H9 (cell line): ENCODE measurements at regions not wholly inside any gene's neighbourhood (a gene's known extent, or its start where the extent isn't known, plus 50 kb on each side); places are given as distances from the start of the nearest gene placed in this dataset.
"Not testable (repeated sequence)": the region's sequence is repeated elsewhere in the genome, so short reads cannot be mapped to it uniquely, and the experiment has no call there.

Source experiments
- DNase-seq: peaks from one replicate; pipeline ENCODE4 v3.0.0-alpha.2; 2017
- H2AFZ ChIP-seq: one replicate; pipeline ENCODE4 v1.6.1; 2013; ENCODE audit warnings: mild to moderate bottlenecking, low read length, control low read depth, moderate library complexity
- H2AK5ac ChIP-seq: 2 replicates; pipeline ENCODE4 v1.6.1; 2013; ENCODE audit warnings: low read length, control low read depth, mixed read lengths; ENCODE audit not compliant: insufficient read length
- H2BK120ac ChIP-seq: one replicate; pipeline ENCODE4 v1.6.1; 2013; ENCODE audit warnings: low read depth, mild to moderate bottlenecking, low read length, control low read depth, inconsistent platforms; ENCODE audit not compliant: poor library complexity, severe bottlenecking
- H2BK12ac ChIP-seq: 2 replicates; pipeline ENCODE4 v1.6.1; 2013; ENCODE audit warnings: low read length, control low read depth, mixed read lengths, low read depth; ENCODE audit not compliant: insufficient read length
- H2BK15ac ChIP-seq: 2 replicates; pipeline ENCODE4 v1.6.1; 2013; ENCODE audit warnings: low read depth, low read length, control low read depth
- H2BK20ac ChIP-seq: one replicate; pipeline ENCODE4 v1.6.1; 2013; ENCODE audit warnings: low read depth, mild to moderate bottlenecking, low read length, control low read depth, inconsistent platforms; ENCODE audit not compliant: poor library complexity, severe bottlenecking
- H2BK5ac ChIP-seq: 2 replicates; pipeline ENCODE4 v1.6.1; 2013; ENCODE audit warnings: low read length, control low read depth, mixed read lengths; ENCODE audit not compliant: insufficient read length
- H3K14ac ChIP-seq: 2 replicates; pipeline ENCODE4 v1.6.1; 2013; ENCODE audit warnings: low read length, control low read depth; ENCODE audit not compliant: insufficient read depth
- H3K18ac ChIP-seq: 2 replicates; pipeline ENCODE4 v1.6.1; 2013; ENCODE audit warnings: low read depth, mild to moderate bottlenecking, mixed read lengths, low read length, control low read depth; ENCODE audit not compliant: insufficient read length
- H3K23ac ChIP-seq: 2 replicates; pipeline ENCODE4 v1.6.1; 2013; ENCODE audit warnings: low read length, control low read depth, mixed read lengths, low read depth; ENCODE audit not compliant: insufficient read length
- H3K23me2 ChIP-seq: 2 replicates; pipeline ENCODE4 v1.6.1; 2013; ENCODE audit warnings: low read depth, mild to moderate bottlenecking, mixed read lengths, low read length, control low read depth; ENCODE audit not compliant: insufficient read length, poor library complexity, severe bottlenecking
- H3K27ac ChIP-seq: 2 replicates; pipeline ENCODE4 v1.5.1; 2013; ENCODE audit warnings: low read length, control low read depth, mixed read lengths, low read depth; ENCODE audit not compliant: insufficient read length
- H3K27me3 ChIP-seq: 2 replicates; pipeline ENCODE4 v1.6.1; 2013; ENCODE audit warnings: low read length, control low read depth, inconsistent platforms; ENCODE audit not compliant: insufficient read depth
- H3K4ac ChIP-seq: 2 replicates; pipeline ENCODE4 v1.6.1; 2013; ENCODE audit warnings: low read depth, mild to moderate bottlenecking, control low read depth, inconsistent platforms, low read length, moderate library complexity
- H3K4me1 ChIP-seq: 2 replicates; pipeline ENCODE4 v1.6.1; 2013; ENCODE audit warnings: low read length, control low read depth, inconsistent platforms; ENCODE audit not compliant: insufficient read depth
- H3K4me2 ChIP-seq: 2 replicates; pipeline ENCODE4 v1.6.1; 2013; ENCODE audit warnings: low read length, control low read depth, mixed read lengths; ENCODE audit not compliant: insufficient read length, insufficient read depth
- H3K56ac ChIP-seq: 2 replicates; pipeline ENCODE4 v1.6.1; 2013; ENCODE audit warnings: low read depth, mild to moderate bottlenecking, mixed read lengths, low read length, control low read depth; ENCODE audit not compliant: insufficient read length
- H3K79me1 ChIP-seq: 2 replicates; pipeline ENCODE4 v1.6.1; 2013; ENCODE audit warnings: low read depth, mild to moderate bottlenecking, moderate library complexity, low read length, control low read depth, inconsistent platforms; ENCODE audit not compliant: insufficient read depth, poor library complexity, severe bottlenecking
- H3K79me2 ChIP-seq: 2 replicates; pipeline ENCODE4 v1.6.1; 2013; ENCODE audit warnings: low read length, control low read depth, inconsistent platforms; ENCODE audit not compliant: insufficient read depth
- H3K9ac ChIP-seq: 2 replicates; pipeline ENCODE4 v1.6.1; 2013; ENCODE audit warnings: low read length, control low read depth, mixed read lengths; ENCODE audit not compliant: insufficient read length; ENCODE audit errors: extremely low read depth
- H3K9me3 ChIP-seq: one replicate; pipeline ENCODE4 v1.6.1; 2013; ENCODE audit warnings: low read depth, low read length, inconsistent platforms; ENCODE audit not compliant: control insufficient read depth
- H3T11ph ChIP-seq: one replicate; pipeline ENCODE4 v1.6.1; 2013; ENCODE audit warnings: mild to moderate bottlenecking, low read length, control low read depth, inconsistent platforms
- H4K20me1 ChIP-seq: one replicate; pipeline ENCODE4 v1.6.1; 2013; ENCODE audit not compliant: control insufficient read depth, insufficient read length, insufficient read depth
- H4K5ac ChIP-seq: 2 replicates; pipeline ENCODE4 v1.6.1; 2013; ENCODE audit warnings: low read depth, mild to moderate bottlenecking, mixed read lengths, low read length, control low read depth; ENCODE audit not compliant: insufficient read length
- H4K8ac ChIP-seq: replicated peaks from 2 replicates; pipeline ENCODE4 v1.6.1; 2013; ENCODE audit warnings: low read length, control low read depth, mixed read lengths, low read depth; ENCODE audit not compliant: insufficient read length
- H4K91ac ChIP-seq: 2 replicates; pipeline ENCODE4 v1.6.1; 2013; ENCODE audit warnings: low read depth, mild to moderate bottlenecking, moderate library complexity, mixed read lengths, low read length, control low read depth; ENCODE audit not compliant: insufficient read length
- H3K27ac Mint-ChIP-seq, 3 experiments: 2 replicates in 2 of 3; 3 replicates in 1 of 3; pipeline ENCODE4 v1.8.0; 2020 to 2021; ENCODE audit warnings: mixed read lengths in 3 of 3, mild to moderate bottlenecking in 1 of 3, moderate library complexity in 1 of 3
- H3K27me3 Mint-ChIP-seq: 2 replicates; pipeline ENCODE4 v1.8.0; 2021; ENCODE audit warnings: low read depth, mild to moderate bottlenecking, moderate library complexity, mixed read lengths
- H3K36me3 Mint-ChIP-seq, 3 experiments: 2 replicates in 2 of 3; 3 replicates in 1 of 3; pipeline ENCODE4 v1.8.0; 2020 to 2021; ENCODE audit warnings: low read depth in 3 of 3, mixed read lengths in 3 of 3; ENCODE audit not compliant: insufficient read depth in 1 of 3
- H3K4me1 Mint-ChIP-seq, 2 experiments: 2 replicates each; pipeline ENCODE4 v1.8.0; 2020; ENCODE audit warnings: mixed read lengths in 2 of 2
- H3K4me3 Mint-ChIP-seq, 2 experiments: 2 replicates in 1 of 2; 3 replicates in 1 of 2; pipeline ENCODE4 v1.8.0; 2020 to 2021; ENCODE audit warnings: mild to moderate bottlenecking in 2 of 2, mixed read lengths in 2 of 2, moderate library complexity in 1 of 2
- H3K9me3 Mint-ChIP-seq, 2 experiments: 2 replicates in 1 of 2; 3 replicates in 1 of 2; pipeline ENCODE4 v1.8.0; 2020; ENCODE audit warnings: mild to moderate bottlenecking in 2 of 2, mixed read lengths in 2 of 2, moderate library complexity in 1 of 2
- CTCF ChIP-seq: fragments of 200-600 bp; sonication (generic); conservative IDR thresholded peaks from 3 replicates; pipeline ENCODE4 v1.8.0; 2021; ENCODE audit warnings: antibody characterized with exemption, mild to moderate bottlenecking
- WGBS: extraction: QIAGEN DNeasy Blood & Tissue Kit; methylation state at CpG from one replicate; pipeline ENCODE4 v1.1.7; 2013; ENCODE audit warnings: missing lambda C conversion rate, low lambda C conversion rate, mixed read lengths; ENCODE audit not compliant: insufficient read length; ENCODE audit errors: extremely low coverage; 5-methylcytosine and 5-hydroxymethylcytosine counted together

- Histone ChIP-seq H3K27ac (no peak overlapping the region), H3K27me3 (no peaks in the 10 kb centered on the region), H3K18ac (no peak overlapping the region), H3K23ac (no peak overlapping the region), H3K4me1 (peaks cover 4% of the 10 kb centered on the region; the same call in 1 of the 2 replicates), H3K4me2 (no peak overlapping the region), H3K79me1 (no peaks in the 10 kb centered on the region), H4K91ac (no peak overlapping the region), H2AK5ac (no peak overlapping the region), H3K4ac (no peak overlapping the region), H3K9ac (no peak overlapping the region), H3K9me3 (no peaks in the 10 kb centered on the region), H3K56ac (no peak overlapping the region), H4K5ac (no peak overlapping the region), H3K23me2 (no peaks in the 10 kb centered on the region), H3K79me2 (no peaks in the 10 kb centered on the region), H3T11ph (no peak overlapping the region), H4K8ac (no peak overlapping the region), H2BK20ac (no peak overlapping the region), H2BK120ac (no peak overlapping the region), H2BK15ac (no peak overlapping the region), H2BK5ac (no peak overlapping the region), H2BK12ac (no peak overlapping the region), H4K20me1 (no peaks in the 10 kb centered on the region), H2AFZ (no peak overlapping the region), H3K14ac (no peak overlapping the region)
- H3K4me1 Mint-ChIP-seq = peaks cover 17 to 39% of the 10 kb centered on the region in 2 experiments
- H3K4me3 Mint-ChIP-seq = no peak overlapping the region
- DNase-seq = no peak
- no peak overlapping the region for H3K27ac Mint-ChIP-seq
- no peak for TF ChIP-seq CTCF
- peaks cover 0 to 3% (median 2%) of the 10 kb centered on the region in 3 experiments; a peak in 2 of 7 replicates for H3K36me3 Mint-ChIP-seq
- H3K27me3 Mint-ChIP-seq = no peaks in the 10 kb centered on the region
- H3K9me3 Mint-ChIP-seq = peaks cover 0 to 2% of the 10 kb centered on the region in 2 experiments; a peak in 1 of 5 replicates
- WGBS = no CpG with 5 or more reads among the region's 4 CpGs
These were observed 871.3 kb downstream of the RAB28 start for GRCh38 chr4:12612876-12613275.

GRCh38 chr4:12609212-12609875, 874.8 kb downstream of the RAB28 start:
- H3K4me1 ChIP-seq, H3K9me3 ChIP-seq, H4K91ac ChIP-seq, H2AFZ ChIP-seq, H3K79me1 ChIP-seq, DNase-seq, H3T11ph ChIP-seq, H2BK12ac ChIP-seq, H3K14ac ChIP-seq, H3K27ac ChIP-seq, H3K79me2 ChIP-seq, H3K36me3 Mint-ChIP-seq, H3K27me3 ChIP-seq, H4K8ac ChIP-seq, H2AK5ac ChIP-seq, H2BK20ac ChIP-seq, H3K18ac ChIP-seq, H4K5ac ChIP-seq, H2BK15ac ChIP-seq, H3K4ac ChIP-seq, H2BK5ac ChIP-seq, H2BK120ac ChIP-seq, H3K4me3 Mint-ChIP-seq, H3K23me2 ChIP-seq, H3K27ac Mint-ChIP-seq, H3K9me3 Mint-ChIP-seq, H3K56ac ChIP-seq, H3K27me3 Mint-ChIP-seq, H3K23ac ChIP-seq, H3K4me2 ChIP-seq, H4K20me1 ChIP-seq, H3K9ac ChIP-seq: not testable (repeated sequence)
- WGBS = no CpG with 5 or more reads among the region's 33 CpGs
- peaks cover 24 to 48% of the 10 kb centered on the region in 2 experiments for H3K4me1 Mint-ChIP-seq
